SK-N-MC (cell line): ENCODE measurements at regions not wholly inside any gene's neighbourhood (a gene's known extent, or its start where the extent isn't known, plus 50 kb on each side); places are given as distances from the start of the nearest gene placed in this dataset.

ENCODE experiments used
- DNase-seq: peaks from one replicate; pipeline ENCODE4 v3.0.0-alpha.2; 2011; ENCODE audit warnings: low read depth, low spot score
- H3K27ac ChIP-seq: fragments of 200-600 bp; sonication (generic); 2 replicates; pipeline ENCODE4 v1.5.1; 2016; ENCODE audit warnings: mixed run types
- H3K36me3 ChIP-seq: fragments of 200-600 bp; sonication (generic); 2 replicates; pipeline ENCODE4 v1.6.1; 2017; ENCODE audit warnings: antibody characterized with exemption, low read length, mixed read lengths; ENCODE audit not compliant: insufficient read depth
- H3K4me3 ChIP-seq: fragments of 200-600 bp; sonication (generic); 2 replicates; pipeline ENCODE4 v1.5.1; 2016
- H3K9ac ChIP-seq: fragments of 200-600 bp; sonication (generic); 2 replicates; pipeline ENCODE4 v1.8.0; 2017; ENCODE audit warnings: mixed run types, mixed read lengths; ENCODE audit not compliant: insufficient read length
- H3K9me3 ChIP-seq: fragments of 200-600 bp; sonication (generic); 2 replicates; pipeline ENCODE4 v1.6.1; 2017; ENCODE audit warnings: low read depth, mild to moderate bottlenecking, antibody characterized with exemption, low read length, moderate library complexity, mixed read lengths
- EZH2 ChIP-seq: fragments of 200-600 bp; sonication (generic); IDR thresholded peaks from one replicate; pipeline ENCODE4 v1.6.1; 2017; ENCODE audit warnings: antibody characterized with exemption
- FOXP2 ChIP-seq: optimal IDR thresholded peaks from 2 replicates; pipeline ENCODE3; 2011; ENCODE audit warnings: mild to moderate bottlenecking, moderate library complexity; ENCODE audit not compliant: insufficient read depth; ENCODE audit errors: extremely low read length, control extremely low read depth
- POLR2AphosphoS5 ChIP-seq: IDR thresholded peaks from 2 replicates; pipeline ENCODE4 v1.6.1; 2012; ENCODE audit warnings: mild to moderate bottlenecking, low read depth, low read length, borderline replicate concordance

DNA sequence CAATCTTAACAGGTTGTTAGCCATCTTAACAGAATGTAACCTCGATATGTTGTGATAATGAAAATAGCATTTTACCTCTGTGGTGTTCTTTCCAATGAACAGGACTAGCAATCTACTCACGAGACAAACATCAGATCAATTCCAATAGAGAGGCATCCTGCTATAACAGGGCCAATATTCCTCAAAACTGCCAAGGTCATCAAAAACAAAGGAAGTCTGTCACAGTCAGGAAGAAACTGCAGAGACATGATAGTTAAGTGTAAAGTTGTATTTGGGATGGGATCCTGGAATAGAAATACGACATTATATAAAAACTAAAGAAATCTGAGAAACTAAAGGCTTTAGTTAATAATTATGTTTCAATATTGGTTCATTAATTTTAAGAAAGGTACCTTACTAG lies 588.9 kb upstream of the NETO1 start:
- Histone ChIP-seq H3K9me3 (no peaks in the 10 kb centered on the region), H3K9ac (no peak overlapping the region), H3K4me3 (no peak overlapping the region), H3K36me3 (no peaks in the 10 kb centered on the region), H3K27ac (no peak overlapping the region)
- DNase-seq, result no peak
- no peak for TF ChIP-seq EZH2
- TF ChIP-seq FOXP2, result no peak
- TF ChIP-seq POLR2AphosphoS5, result no peak

DNA sequence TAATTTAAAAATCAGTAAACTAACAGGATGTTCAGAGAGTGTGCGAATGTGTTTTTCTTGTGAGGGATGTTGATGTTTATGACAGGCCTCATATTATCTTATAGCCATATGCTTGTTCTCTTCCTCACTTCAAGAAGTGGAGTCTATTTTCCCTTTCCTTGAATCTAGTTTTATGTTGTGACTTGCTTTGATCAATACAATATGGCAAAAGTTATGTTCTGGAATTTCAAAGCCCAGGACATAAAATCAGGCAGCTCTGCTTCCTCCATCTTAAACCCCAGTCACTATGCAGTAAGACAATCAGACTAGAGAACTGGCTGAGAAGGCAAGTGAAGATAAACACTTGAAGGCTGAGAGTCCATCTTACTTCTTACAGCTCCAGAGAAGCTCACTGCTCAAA lies 585.1 kb upstream of the NETO1 start:
- no peak overlapping the region for H3K4me3 ChIP-seq
- no peak overlapping the region for H3K27ac ChIP-seq
- H3K36me3 ChIP-seq, result no peaks in the 10 kb centered on the region
- H3K9ac ChIP-seq, result no peak overlapping the region
- DNase-seq, result no peak
- no peaks in the 10 kb centered on the region for H3K9me3 ChIP-seq
- no peak for TF ChIP-seq POLR2AphosphoS5
- TF ChIP-seq EZH2, result no peak
- TF ChIP-seq FOXP2, result no peak

GRCh38 chr18:73446502-73446901 lies 578.7 kb upstream of the NETO1 start:
- Histone ChIP-seq H3K9me3 (no peaks in the 10 kb centered on the region), H3K9ac (no peak overlapping the region), H3K36me3 (no peaks in the 10 kb centered on the region), H3K4me3 (no peak overlapping the region), H3K27ac (no peak overlapping the region)
- TF ChIP-seq POLR2AphosphoS5 (no peak), FOXP2 (no peak), EZH2 (no peak)
- no peak for DNase-seq

DNA sequence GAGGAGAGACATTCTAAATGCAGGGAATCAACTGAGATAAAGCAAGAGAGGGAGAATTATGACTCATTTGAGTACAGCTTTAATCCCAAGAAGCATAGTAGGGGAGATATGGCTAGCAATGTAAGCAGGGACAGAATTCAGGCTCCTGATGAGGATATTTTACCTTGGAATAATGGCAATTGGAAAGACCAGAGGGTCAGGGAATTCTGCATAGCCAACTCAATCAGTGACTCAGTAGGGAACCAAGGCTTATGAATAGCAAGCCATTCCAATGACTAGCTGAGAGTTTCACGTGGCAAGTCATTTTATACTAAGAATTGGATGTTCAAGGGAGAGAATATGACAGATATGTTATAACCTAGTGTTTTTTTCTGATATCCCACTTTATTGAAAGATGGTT lies 563.8 kb upstream of the NETO1 start:
- no peaks in the 10 kb centered on the region for H3K36me3 ChIP-seq
- TF ChIP-seq POLR2AphosphoS5, result no peak
- TF ChIP-seq FOXP2, result no peak
- no peaks in the 10 kb centered on the region for H3K9me3 ChIP-seq
- no peak overlapping the region for H3K9ac ChIP-seq
- no peak overlapping the region for H3K4me3 ChIP-seq
- DNase-seq, result no peak
- no peak overlapping the region for H3K27ac ChIP-seq

GRCh38 chr18:73421010-73421409 lies 553.2 kb upstream of the NETO1 start:
- TF ChIP-seq FOXP2 (no peak), POLR2AphosphoS5 (no peak), EZH2 (no peak)
- no peak overlapping the region for H3K9ac ChIP-seq
- no peak for DNase-seq
- no peak overlapping the region for H3K4me3 ChIP-seq
- no peaks in the 10 kb centered on the region for H3K36me3 ChIP-seq
- no peaks in the 10 kb centered on the region for H3K9me3 ChIP-seq
- no peak overlapping the region for H3K27ac ChIP-seq

- H3K27ac ChIP-seq, result no peak overlapping the region
- no peak overlapping the region for H3K4me3 ChIP-seq
- TF ChIP-seq FOXP2 (no peak), EZH2 (no peak), POLR2AphosphoS5 (no peak)
- no peak for DNase-seq
- no peak overlapping the region for H3K9ac ChIP-seq
- H3K9me3 ChIP-seq, result no peaks in the 10 kb centered on the region
- no peaks in the 10 kb centered on the region for H3K36me3 ChIP-seq
These were observed 551.7 kb upstream of the NETO1 start for GRCh38 chr18:73419531-73419930.

DNA sequence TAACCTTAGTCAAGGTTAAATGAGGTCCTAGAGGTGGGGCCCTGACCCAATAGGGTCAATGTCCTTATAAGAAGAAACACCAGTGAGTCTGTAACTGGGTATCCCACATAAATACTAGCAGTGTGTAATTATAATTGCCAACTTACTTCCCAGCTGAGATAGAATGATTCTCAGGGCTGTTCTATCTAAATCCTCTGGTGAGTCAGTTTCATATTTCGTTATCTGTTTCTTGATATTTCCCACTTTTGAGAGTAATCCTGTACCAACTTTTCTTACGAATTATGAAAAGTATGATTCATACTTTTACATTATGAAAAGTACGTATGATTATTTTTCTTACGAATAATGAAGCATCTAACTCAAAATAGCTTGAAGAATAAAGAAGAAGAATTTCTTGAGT lies 546.8 kb upstream of the NETO1 start:
- TF ChIP-seq FOXP2 (no peak), POLR2AphosphoS5 (no peak), EZH2 (no peak)
- no peak overlapping the region for H3K27ac ChIP-seq

GRCh38 chr18:73414069-73414468 lies 546.3 kb upstream of the NETO1 start:
- no peak for TF ChIP-seq EZH2
- TF ChIP-seq POLR2AphosphoS5, result no peak
- no peak for TF ChIP-seq FOXP2
- Histone ChIP-seq H3K36me3 (no peaks in the 10 kb centered on the region), H3K4me3 (no peak overlapping the region), H3K9me3 (no peaks in the 10 kb centered on the region), H3K9ac (no peak overlapping the region), H3K27ac (no peak overlapping the region)
- DNase-seq, result no peak

More for the DNA sequence above, 546.8 kb upstream of the NETO1 start:
- Histone ChIP-seq H3K36me3 (no peaks in the 10 kb centered on the region), H3K9ac (no peak overlapping the region), H3K4me3 (no peak overlapping the region), H3K9me3 (no peaks in the 10 kb centered on the region)
- no peak for DNase-seq

DNA sequence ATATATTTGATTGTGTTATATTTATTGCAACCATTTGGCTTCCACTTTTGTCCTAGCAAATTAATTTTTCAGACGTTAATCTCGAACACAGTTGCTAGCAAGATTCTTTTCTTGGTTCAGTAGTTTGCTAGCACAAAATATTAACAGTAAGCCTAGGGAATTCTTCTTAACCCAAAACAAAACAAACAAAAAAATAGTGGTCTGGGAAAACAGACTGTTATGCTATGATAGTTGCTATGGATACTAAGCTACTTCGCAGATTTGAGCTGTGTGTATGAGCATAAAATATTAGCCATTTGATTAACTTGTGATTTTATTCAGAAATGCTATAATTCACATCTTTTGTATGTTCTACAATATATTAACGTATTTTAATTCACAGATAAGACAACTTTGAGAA lies 541.5 kb upstream of the NETO1 start:
- Histone ChIP-seq H3K9me3 (no peaks in the 10 kb centered on the region), H3K9ac (no peak overlapping the region), H3K36me3 (no peaks in the 10 kb centered on the region), H3K4me3 (no peak overlapping the region), H3K27ac (no peak overlapping the region)
- TF ChIP-seq POLR2AphosphoS5, result no peak
- no peak for TF ChIP-seq EZH2
- TF ChIP-seq FOXP2, result no peak
- no peak for DNase-seq

DNA sequence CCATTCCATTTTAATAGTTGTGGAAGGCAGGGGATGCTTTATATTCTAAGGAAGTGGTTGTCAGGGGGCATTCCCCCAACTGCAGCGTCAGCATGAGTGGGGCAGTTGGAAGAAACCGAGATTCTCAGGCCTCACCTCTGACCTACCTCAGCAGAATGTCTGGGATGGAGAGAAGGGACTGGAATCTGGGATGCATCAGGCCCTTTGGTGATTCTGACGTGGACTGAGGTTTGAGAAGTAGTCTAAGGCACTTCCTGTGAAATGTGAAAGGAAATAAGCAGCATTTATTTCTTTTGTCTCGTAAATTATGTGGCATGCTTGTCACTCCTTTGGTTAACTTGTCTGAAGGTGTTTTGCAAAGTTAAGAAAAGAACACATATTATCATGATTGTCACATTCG lies 540.7 kb upstream of the NETO1 start:
- Histone ChIP-seq H3K36me3 (no peaks in the 10 kb centered on the region), H3K4me3 (no peak overlapping the region), H3K27ac (no peak overlapping the region), H3K9ac (no peak overlapping the region), H3K9me3 (no peaks in the 10 kb centered on the region)
- TF ChIP-seq POLR2AphosphoS5, result no peak
- no peak for TF ChIP-seq FOXP2
- no peak for TF ChIP-seq EZH2
- DNase-seq, result no peak
